ENCODE measurements at regions not wholly inside any gene's neighbourhood (a gene's known extent, or its start where the extent isn't known, plus 50 kb on each side); places are given as distances from the start of the nearest gene placed in this dataset.

DNA sequence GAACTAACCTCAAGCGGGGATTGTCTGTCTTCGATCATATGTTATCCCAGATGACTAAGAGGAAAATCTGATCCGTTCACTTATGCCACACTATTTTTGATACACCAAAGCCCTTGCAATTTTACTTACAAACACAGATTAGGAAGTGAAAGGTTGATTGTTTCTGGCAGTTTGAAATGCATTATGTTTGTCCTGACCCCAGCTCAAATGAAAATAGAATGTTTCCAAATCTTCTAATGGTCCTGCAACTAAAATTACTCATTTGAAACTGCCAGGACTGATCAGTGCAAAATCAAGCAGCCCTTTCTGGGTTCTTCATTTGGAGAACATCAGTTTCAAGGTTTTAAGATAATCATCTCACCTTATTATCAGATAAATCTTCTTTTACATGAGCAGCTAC, 696.7 kb upstream of the WWC1 start:
- no peak for DNase-seq (ENCODE audit: low read depth, low spot score)
- Histone ChIP-seq H3K4me3 (replicated peaks in 1 of 3; ENCODE audit: insufficient read depth in 1 of 3, low read depth in 1 of 3, low read length in 3 of 3) (no peak overlapping the region), H3K9me3 (replicated peaks; ENCODE audit: control insufficient read depth, insufficient read depth, low read length) (peaks cover 4% of the 10 kb centered on the region), H3K4me2 (ENCODE audit: insufficient read depth, low read length) (no peak overlapping the region), H2AFZ (ENCODE audit: low read depth, low read length) (no peak overlapping the region), H3K9me1 (replicated peaks; ENCODE audit: control insufficient read depth, extremely low read depth, insufficient read depth, low read length) (no peaks in the 10 kb centered on the region), H3K27ac (ENCODE audit: insufficient read depth, low read depth, low read length) (no peak overlapping the region), H3K4me1 (ENCODE audit: control insufficient read depth, extremely low read depth, insufficient read depth, low read length) (no peaks in the 10 kb centered on the region), H3K9ac (replicated peaks; ENCODE audit: extremely low read depth, insufficient read depth, low read length) (no peak overlapping the region), H3K27me3 (ENCODE audit: control insufficient read depth in 2 of 2, insufficient read depth in 2 of 2, low read length in 2 of 2) (no peaks in the 10 kb centered on the region), H3K36me3 (ENCODE audit: control insufficient read depth in 2 of 2, extremely low read depth in 1 of 2, insufficient read depth in 2 of 2, low read length in 2 of 2) (no peaks in the 10 kb centered on the region), H3K79me2 (ENCODE audit: control insufficient read depth, insufficient read depth, low read length) (no peaks in the 10 kb centered on the region), H4K20me1 (replicated peaks; ENCODE audit: control insufficient read depth, extremely low read depth, insufficient read depth, low read length) (no peaks in the 10 kb centered on the region)
- FAIRE-seq = no peak
- dilution Hi-C loops (cut with MboI; ENCODE audit: extremely low pct_ligation_motif_present, low sequenced_read_pairs) = no loop called here
- BruUV-seq (replicated peaks) = no TSS peak
- intact Hi-C loops (cut with micrococcal nuclease) = no loop called here
- ChIA-PET CTCF (no interaction called here), POLR2A (no interaction called here)
- TF ChIP-seq MAX (IDR thresholded peaks at IDR 0.05; ENCODE audit: insufficient read depth, insufficient read length) (no peak), MYC (IDR thresholded peaks at IDR 0.05; ENCODE audit: low read depth, low read length) (no peak), FOS (IDR thresholded peaks at IDR 0.05; ENCODE audit: borderline replicate concordance, insufficient read depth, low read length) (no peak), POLR2A (IDR thresholded peaks at IDR 0.05; ENCODE audit: low read depth, low read length) (no peak), POLR2AphosphoS5 (IDR thresholded peaks at IDR 0.05; ENCODE audit: insufficient read depth, low read depth, low read length) (no peak), JUN (IDR thresholded peaks at IDR 0.05; ENCODE audit: borderline replicate concordance, insufficient read depth, insufficient read length, low read depth) (no peak), EZH2 (IDR thresholded peaks at IDR 0.05; ENCODE audit: borderline replicate concordance, low read depth, low read length, severe bottlenecking) (no peak)

DNA sequence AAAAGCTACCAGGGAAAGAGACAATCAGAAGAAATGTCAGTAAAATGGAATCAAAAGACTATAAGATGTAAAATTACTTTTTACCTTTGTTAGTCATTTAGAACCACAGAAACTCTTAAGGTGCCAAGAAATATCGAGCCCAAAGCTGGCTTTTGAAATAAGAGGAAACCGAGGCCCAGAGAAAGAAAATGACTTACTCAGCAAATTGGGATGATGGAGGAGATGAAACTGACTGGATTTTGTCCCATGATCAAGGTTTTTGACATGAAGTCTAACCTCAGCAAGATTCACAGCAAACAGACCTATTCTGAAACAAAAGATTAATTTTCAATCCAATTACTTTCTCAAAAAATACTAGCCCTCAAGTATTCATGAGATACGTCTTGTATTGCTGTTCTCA, 696.2 kb upstream of the WWC1 start:
- H3K4me1 ChIP-seq (ENCODE audit: control insufficient read depth, extremely low read depth, insufficient read depth, low read length) = no peaks in the 10 kb centered on the region
- no peaks in the 10 kb centered on the region for H3K79me2 ChIP-seq (ENCODE audit: control insufficient read depth, insufficient read depth, low read length)
- TF ChIP-seq, protein P1, sequence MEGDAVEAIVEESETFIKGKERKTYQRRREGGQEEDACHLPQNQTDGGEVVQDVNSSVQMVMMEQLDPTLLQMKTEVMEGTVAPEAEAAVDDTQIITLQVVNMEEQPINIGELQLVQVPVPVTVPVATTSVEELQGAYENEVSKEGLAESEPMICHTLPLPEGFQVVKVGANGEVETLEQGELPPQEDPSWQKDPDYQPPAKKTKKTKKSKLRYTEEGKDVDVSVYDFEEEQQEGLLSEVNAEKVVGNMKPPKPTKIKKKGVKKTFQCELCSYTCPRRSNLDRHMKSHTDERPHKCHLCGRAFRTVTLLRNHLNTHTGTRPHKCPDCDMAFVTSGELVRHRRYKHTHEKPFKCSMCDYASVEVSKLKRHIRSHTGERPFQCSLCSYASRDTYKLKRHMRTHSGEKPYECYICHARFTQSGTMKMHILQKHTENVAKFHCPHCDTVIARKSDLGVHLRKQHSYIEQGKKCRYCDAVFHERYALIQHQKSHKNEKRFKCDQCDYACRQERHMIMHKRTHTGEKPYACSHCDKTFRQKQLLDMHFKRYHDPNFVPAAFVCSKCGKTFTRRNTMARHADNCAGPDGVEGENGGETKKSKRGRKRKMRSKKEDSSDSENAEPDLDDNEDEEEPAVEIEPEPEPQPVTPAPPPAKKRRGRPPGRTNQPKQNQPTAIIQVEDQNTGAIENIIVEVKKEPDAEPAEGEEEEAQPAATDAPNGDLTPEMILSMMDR (IDR thresholded peaks at IDR 0.05; ENCODE audit: extremely low read depth in 1 of 2, insufficient read depth in 1 of 2, low read depth in 1 of 2, low read length in 2 of 2) = no peak
- TF ChIP-seq JUN (IDR thresholded peaks at IDR 0.05; ENCODE audit: borderline replicate concordance, insufficient read depth, insufficient read length, low read depth) (no peak), EZH2 (IDR thresholded peaks at IDR 0.05; ENCODE audit: borderline replicate concordance, low read depth, low read length, severe bottlenecking) (no peak), POLR2A (IDR thresholded peaks at IDR 0.05; ENCODE audit: low read depth, low read length) (no peak), MAX (IDR thresholded peaks at IDR 0.05; ENCODE audit: insufficient read depth, insufficient read length) (no peak), MYC (IDR thresholded peaks at IDR 0.05; ENCODE audit: low read depth, low read length) (no peak)
- DNase-seq (ENCODE audit: low read depth, low spot score) = no peak
- no peak overlapping the region for H2AFZ ChIP-seq (ENCODE audit: low read depth, low read length)
- POLR2A ChIA-PET = no interaction called here
- no peak overlapping the region for H3K27ac ChIP-seq (ENCODE audit: insufficient read depth, low read depth, low read length)
- intact Hi-C loops (cut with micrococcal nuclease) (no loop called here), dilution Hi-C loops (cut with MboI; ENCODE audit: extremely low pct_ligation_motif_present, low sequenced_read_pairs) (no loop called here)
- no peak overlapping the region for H3K4me2 ChIP-seq (ENCODE audit: insufficient read depth, low read length)
- no peaks in the 10 kb centered on the region for H4K20me1 ChIP-seq (replicated peaks; ENCODE audit: control insufficient read depth, extremely low read depth, insufficient read depth, low read length)
- H3K9ac ChIP-seq (replicated peaks; ENCODE audit: extremely low read depth, insufficient read depth, low read length) = no peak overlapping the region
- H3K36me3 ChIP-seq (ENCODE audit: control insufficient read depth in 2 of 2, extremely low read depth in 1 of 2, insufficient read depth in 2 of 2, low read length in 2 of 2) = no peaks in the 10 kb centered on the region
- FAIRE-seq = no peak
- CTCF ChIA-PET = no interaction called here
- H3K27me3 ChIP-seq (ENCODE audit: control insufficient read depth in 2 of 2, insufficient read depth in 2 of 2, low read length in 2 of 2) = no peaks in the 10 kb centered on the region
- H3K9me3 ChIP-seq (replicated peaks; ENCODE audit: control insufficient read depth, insufficient read depth, low read length) = peaks cover 4% of the 10 kb centered on the region
- no peaks in the 10 kb centered on the region for H3K9me1 ChIP-seq (replicated peaks; ENCODE audit: control insufficient read depth, extremely low read depth, insufficient read depth, low read length)
- no peak overlapping the region for H3K4me3 ChIP-seq (replicated peaks in 1 of 3; ENCODE audit: insufficient read depth in 1 of 3, low read depth in 1 of 3, low read length in 3 of 3)
- BruUV-seq (replicated peaks) = no TSS peak

All from endothelial cell of umbilical vein (primary cell).